ENCODE measurements at regions not wholly inside any gene's neighbourhood (a gene's known extent, or its start where the extent isn't known, plus 50 kb on each side); places are given as distances from the start of the nearest gene placed in this dataset.

- Histone ChIP-seq H3K27ac (no peak overlapping the region), H3K4me2 (no peak overlapping the region), H3K79me2 (ENCODE audit: insufficient read depth, low read depth) (no peaks in the 10 kb centered on the region), H3K27me3 (ENCODE audit: insufficient read depth, low read depth) (no peaks in the 10 kb centered on the region), H3K4me3 (IDR thresholded peaks at IDR 0.05; ENCODE audit: insufficient read depth, low read depth, low read length) (no peak overlapping the region), H4K20me1 (ENCODE audit: insufficient read depth) (no peaks in the 10 kb centered on the region), H3K36me3 (ENCODE audit: insufficient read depth) (no peaks in the 10 kb centered on the region), H3K9ac (no peak overlapping the region), H3K4me1 (ENCODE audit: low read depth, poor library complexity, severe bottlenecking) (peaks cover 16% of the 10 kb centered on the region), H2AFZ (ENCODE audit: low read depth) (no peak overlapping the region)
- TF ChIP-seq CTCF (conservative IDR thresholded peaks at IDR 0.05; ENCODE audit: low read depth, low read length) = no peak
These were observed 65.4 kb upstream of the NABP1 start for GRCh38 chr2:191612496-191612895.

GRCh38 chr2:191614759-191615158 is 63.2 kb upstream of the NABP1 start:
- Histone ChIP-seq H3K4me2 (no peak overlapping the region), H3K36me3 (ENCODE audit: insufficient read depth) (no peaks in the 10 kb centered on the region), H3K27me3 (ENCODE audit: insufficient read depth, low read depth) (no peaks in the 10 kb centered on the region), H3K79me2 (ENCODE audit: insufficient read depth, low read depth) (no peaks in the 10 kb centered on the region), H3K27ac (no peak overlapping the region), H2AFZ (ENCODE audit: low read depth) (no peak overlapping the region), H3K4me1 (ENCODE audit: low read depth, poor library complexity, severe bottlenecking) (peaks cover 34% of the 10 kb centered on the region), H3K9ac (no peak overlapping the region), H4K20me1 (ENCODE audit: insufficient read depth) (no peaks in the 10 kb centered on the region), H3K4me3 (IDR thresholded peaks at IDR 0.05; ENCODE audit: insufficient read depth, low read depth, low read length) (no peak overlapping the region)
- no peak for TF ChIP-seq CTCF (conservative IDR thresholded peaks at IDR 0.05; ENCODE audit: low read depth, low read length)

GRCh38 chr2:191615596-191615995 is 62.3 kb upstream of the NABP1 start:
- H4K20me1 ChIP-seq (ENCODE audit: insufficient read depth) = no peaks in the 10 kb centered on the region
- no peaks in the 10 kb centered on the region for H3K27me3 ChIP-seq (ENCODE audit: insufficient read depth, low read depth)
- no peaks in the 10 kb centered on the region for H3K36me3 ChIP-seq (ENCODE audit: insufficient read depth)
- H3K27ac ChIP-seq = no peak overlapping the region
- no peak overlapping the region for H3K4me3 ChIP-seq (IDR thresholded peaks at IDR 0.05; ENCODE audit: insufficient read depth, low read depth, low read length)
- H3K4me2 ChIP-seq = no peak overlapping the region
- H3K9ac ChIP-seq = no peak overlapping the region
- TF ChIP-seq CTCF (conservative IDR thresholded peaks at IDR 0.05; ENCODE audit: low read depth, low read length) = no peak
- no peaks in the 10 kb centered on the region for H3K79me2 ChIP-seq (ENCODE audit: insufficient read depth, low read depth)
- H2AFZ ChIP-seq (ENCODE audit: low read depth) = no peak overlapping the region
- peaks cover 41% of the 10 kb centered on the region for H3K4me1 ChIP-seq (ENCODE audit: low read depth, poor library complexity, severe bottlenecking)

GRCh38 chr2:191617575-191617974 is 60.4 kb upstream of the NABP1 start:
- Histone ChIP-seq H2AFZ (ENCODE audit: low read depth) (peak overlapping the region; percentile 47), H3K4me3 (IDR thresholded peaks at IDR 0.05; ENCODE audit: insufficient read depth, low read depth, low read length) (no peak overlapping the region), H3K9ac (peak overlapping the region; percentile 10; the same call in 1 of the 2 replicates), H3K36me3 (ENCODE audit: insufficient read depth) (no peaks in the 10 kb centered on the region), H3K4me2 (peak overlapping the region; percentile 69), H4K20me1 (ENCODE audit: insufficient read depth) (no peaks in the 10 kb centered on the region), H3K79me2 (ENCODE audit: insufficient read depth, low read depth) (no peaks in the 10 kb centered on the region), H3K27me3 (ENCODE audit: insufficient read depth, low read depth) (no peaks in the 10 kb centered on the region), H3K27ac (peak overlapping the region; percentile 49), H3K4me1 (ENCODE audit: low read depth, poor library complexity, severe bottlenecking) (peaks cover 41% of the 10 kb centered on the region)
- no peak for TF ChIP-seq CTCF (conservative IDR thresholded peaks at IDR 0.05; ENCODE audit: low read depth, low read length)
